HG02870 (cell line): ENCODE measurements at regions not wholly inside any gene's neighbourhood (a gene's known extent, or its start where the extent isn't known, plus 50 kb on each side); places are given as distances from the start of the nearest gene placed in this dataset.
"Not testable (repeated sequence)": the region's sequence is repeated elsewhere in the genome, so short reads cannot be mapped to it uniquely, and the experiment has no call there.

Experiments used
- ATAC-seq: cut with Tn5 transposase; IDR thresholded peaks from one replicate; pipeline ENCODE4 v1.9.1; 2021; ENCODE audit warnings: mild to moderate bottlenecking, moderate library complexity; ENCODE audit not compliant: unreplicated experiment

- ATAC-seq = no peak
Observed at GRCh38 chr1:209191262-209191634, 392.3 kb upstream of the CAMK1G start.

DNA sequence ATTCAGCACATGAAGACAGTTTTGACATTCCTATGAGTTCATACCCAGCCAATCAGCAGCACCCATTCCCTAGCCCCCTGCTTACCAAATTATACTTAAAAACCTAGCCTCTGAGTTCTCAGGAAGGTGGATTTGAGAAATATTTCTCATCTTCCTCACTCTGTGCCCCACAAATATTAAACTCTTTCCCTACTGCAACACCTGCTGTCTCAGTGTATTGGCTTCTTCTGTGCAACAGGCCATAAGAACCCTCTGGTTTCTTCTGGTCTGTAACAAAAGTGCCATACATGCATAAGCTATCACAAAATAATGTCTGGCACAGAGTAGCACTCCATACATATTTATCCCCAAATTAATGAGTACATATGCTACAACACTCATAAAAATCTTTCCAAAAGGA lies 387.4 kb upstream of the CAMK1G start:
- no peak for ATAC-seq

DNA sequence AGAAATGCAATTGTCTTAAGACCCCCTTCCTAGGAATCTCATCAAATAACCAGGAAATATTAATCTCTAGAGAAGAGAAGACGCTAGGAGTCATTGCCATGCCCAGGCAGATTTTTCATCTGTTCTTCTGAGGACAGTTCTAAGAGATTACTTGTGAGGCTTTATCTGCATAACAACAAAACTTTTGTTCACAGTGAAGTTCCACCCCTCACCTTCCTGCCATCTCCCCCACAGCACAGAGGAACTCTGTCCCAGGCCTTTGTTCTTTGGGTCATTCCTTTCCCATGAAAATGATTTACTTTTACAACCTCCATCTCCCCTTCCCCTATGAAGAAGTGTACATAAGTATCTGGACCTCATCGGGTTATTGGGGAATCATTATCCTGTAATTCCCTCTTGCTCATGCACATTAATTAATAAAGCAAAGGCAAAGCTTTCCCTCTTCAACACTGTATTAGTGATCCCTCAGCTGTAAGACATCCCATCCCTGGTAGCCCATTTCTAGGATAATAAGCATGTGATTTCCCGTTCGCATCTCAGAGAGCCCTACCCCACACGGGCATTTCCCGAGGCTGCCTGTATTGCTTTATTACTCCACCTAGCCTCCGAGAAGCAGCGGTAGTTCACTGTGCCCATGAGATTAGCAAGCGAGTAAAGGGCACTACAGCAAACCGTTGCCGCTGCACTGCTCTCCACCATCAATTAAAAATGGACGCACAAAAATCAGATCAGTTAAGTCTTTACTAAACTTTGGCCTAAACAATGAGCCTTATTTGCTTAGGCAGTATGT lies 384.4 kb upstream of the CAMK1G start:
- ATAC-seq = no peak

GRCh38 chr1:209199822-209200221 lies 383.7 kb upstream of the CAMK1G start:
- ATAC-seq = no peak

DNA sequence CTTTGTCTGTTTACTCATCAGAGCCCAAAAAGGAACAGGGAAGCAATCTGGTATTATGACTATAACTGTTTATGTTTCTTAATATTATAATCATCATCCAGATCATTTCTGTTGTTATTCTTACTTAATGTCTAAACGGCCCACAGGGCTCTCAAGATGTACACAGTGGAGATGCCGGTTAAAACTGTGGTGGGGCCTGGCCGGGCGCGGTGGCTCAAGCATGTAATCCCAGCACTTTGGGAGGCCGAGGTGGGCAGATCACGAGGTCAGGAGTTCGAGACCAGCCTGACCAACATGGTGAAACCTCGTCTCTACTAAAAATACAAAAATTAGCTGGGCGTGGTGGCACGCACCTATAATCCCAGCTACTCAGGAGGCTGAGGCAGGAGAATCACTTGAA lies 381.2 kb upstream of the CAMK1G start:
- not testable (repeated sequence) for ATAC-seq

DNA sequence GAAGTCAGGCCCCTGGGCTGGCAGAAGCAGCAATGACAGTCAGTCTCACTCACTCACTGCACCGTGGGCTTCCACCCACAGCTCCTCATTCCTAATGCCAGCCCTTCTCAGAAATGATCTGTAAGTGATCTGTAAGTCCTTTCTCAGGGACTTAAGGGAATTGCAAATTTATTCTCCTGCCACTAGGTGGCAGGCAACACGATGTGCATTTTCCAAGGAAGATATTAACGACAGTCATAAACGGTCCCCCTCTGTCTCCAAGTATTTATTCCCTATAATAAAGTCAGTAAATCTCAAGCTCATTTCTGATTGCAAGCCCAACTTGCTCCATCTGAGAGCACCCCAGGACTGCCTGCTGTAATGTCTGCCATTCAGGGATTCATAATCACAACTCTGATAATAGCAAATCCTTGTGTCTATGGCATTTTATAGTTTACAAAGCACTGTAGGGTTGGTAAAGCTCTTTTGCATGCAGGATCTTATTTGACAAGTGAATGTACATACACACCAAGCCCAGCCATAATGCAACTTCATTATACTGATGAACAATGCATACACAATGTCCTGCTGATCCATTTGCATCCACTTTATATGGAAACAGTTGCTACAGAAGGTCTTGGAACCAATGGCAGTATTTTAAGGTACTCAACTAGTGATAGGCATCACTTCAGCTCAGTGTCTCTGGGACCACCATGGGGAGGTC lies 380.5 kb upstream of the CAMK1G start:
- no peak for ATAC-seq

DNA sequence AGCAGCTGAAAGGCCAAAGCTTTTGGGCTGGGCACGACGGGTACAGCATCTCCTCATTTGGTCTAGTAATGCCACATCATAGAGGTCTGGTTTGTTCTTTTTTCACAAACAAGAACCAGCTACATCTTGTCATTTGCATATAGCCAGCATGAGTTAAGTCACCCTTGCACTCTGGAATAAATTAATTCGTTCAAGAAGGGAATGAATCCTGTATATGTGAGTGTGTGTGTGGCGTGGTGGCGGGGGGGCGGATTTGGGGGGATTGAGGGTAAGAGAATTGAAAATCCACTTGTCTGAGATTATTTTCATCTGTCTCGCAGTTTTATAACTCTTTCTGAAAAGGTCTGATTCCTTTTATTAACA lies 380.0 kb upstream of the CAMK1G start:
- ATAC-seq = no peak

GRCh38 chr1:209205039-209205438 lies 378.5 kb upstream of the CAMK1G start:
- no peak for ATAC-seq

GRCh38 chr1:209207126-209207700 lies 376.3 kb upstream of the CAMK1G start:
- no peak for ATAC-seq

- ATAC-seq = peak; percentile 71
Observed at GRCh38 chr1:209207701-209208286, 375.7 kb upstream of the CAMK1G start.

- ATAC-seq = no peak
Observed at GRCh38 chr1:209208648-209209047, 374.9 kb upstream of the CAMK1G start.

GRCh38 chr1:209213989-209214388 lies 369.5 kb upstream of the CAMK1G start:
- ATAC-seq = no peak

GRCh38 chr1:209215826-209216225 lies 367.7 kb upstream of the CAMK1G start:
- no peak for ATAC-seq

- ATAC-seq = no peak
Observed at GRCh38 chr1:209218113-209218512, 365.4 kb upstream of the CAMK1G start.

GRCh38 chr1:209218981-209219380 lies 364.5 kb upstream of the CAMK1G start:
- ATAC-seq = no peak

DNA sequence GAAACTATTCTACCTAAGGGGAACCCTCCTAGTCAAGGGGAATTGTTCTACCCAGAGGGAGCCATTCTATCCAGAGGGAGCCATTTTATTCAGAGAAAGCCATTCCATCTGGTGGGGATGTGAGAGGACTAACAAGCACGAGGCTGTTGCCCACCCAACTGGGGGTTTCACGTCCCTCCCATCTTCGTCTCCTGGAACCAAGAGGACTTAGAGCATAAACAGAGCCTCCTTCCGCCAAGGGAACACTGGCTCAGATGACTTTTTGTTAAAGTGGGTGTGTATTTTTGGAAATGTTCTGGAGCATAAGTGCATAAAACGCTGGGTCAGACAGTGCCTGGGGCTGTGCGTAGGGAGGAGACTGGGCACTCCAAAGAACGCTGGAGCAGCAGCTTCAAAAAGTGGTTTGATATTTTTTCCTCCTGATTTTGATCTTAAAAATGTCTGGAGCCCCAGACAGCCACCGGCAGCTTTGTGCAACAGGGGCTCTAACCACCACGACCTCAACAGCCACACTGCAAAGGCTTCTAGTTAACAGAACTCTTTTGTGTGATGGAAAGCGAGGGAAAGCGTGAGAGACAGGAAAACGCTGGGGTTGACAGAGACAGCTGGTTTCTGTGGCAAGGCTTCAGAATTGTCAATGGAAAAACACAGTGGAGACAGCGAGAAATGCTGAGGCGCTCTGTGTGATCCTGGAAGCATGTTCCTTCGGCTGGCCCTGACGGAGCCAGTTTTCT lies 363.6 kb upstream of the CAMK1G start:
- no peak for ATAC-seq

DNA sequence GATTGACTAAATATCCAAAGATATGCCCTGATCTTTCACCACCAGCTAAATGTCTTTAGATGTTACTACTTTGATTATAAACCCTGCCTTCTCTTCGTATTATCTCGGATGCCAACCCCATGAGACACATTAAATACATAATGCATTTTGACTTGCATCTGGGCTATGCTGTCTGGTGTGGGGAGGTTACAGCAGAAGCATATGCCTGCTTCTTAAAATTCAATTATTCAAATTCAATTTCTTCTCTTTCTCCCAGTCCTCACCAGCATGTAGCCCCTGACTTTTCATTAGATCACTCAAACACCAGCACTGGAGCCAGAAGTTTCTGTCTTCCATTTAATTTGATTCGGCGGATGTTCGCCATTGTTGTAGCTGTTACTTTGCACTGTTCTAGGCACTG lies 360.7 kb upstream of the CAMK1G start:
- no peak for ATAC-seq

- no peak for ATAC-seq
Observed at GRCh38 chr1:209223791-209224190, 359.7 kb upstream of the CAMK1G start.

GRCh38 chr1:209224886-209225285 lies 358.6 kb upstream of the CAMK1G start:
- no peak for ATAC-seq

- no peak for ATAC-seq
Observed at GRCh38 chr1:209227171-209227570, 356.3 kb upstream of the CAMK1G start.

GRCh38 chr1:209227941-209228340 lies 355.6 kb upstream of the CAMK1G start:
- ATAC-seq = no peak
